HG03066 (cell line): ENCODE measurements at regions not wholly inside any gene's neighbourhood (a gene's known extent, or its start where the extent isn't known, plus 50 kb on each side); places are given as distances from the start of the nearest gene placed in this dataset.

ENCODE experiments used
- ATAC-seq: cut with Tn5 transposase; IDR thresholded peaks from one replicate; pipeline ENCODE4 v1.9.1; 2021; ENCODE audit warnings: low read depth; ENCODE audit not compliant: unreplicated experiment

DNA sequence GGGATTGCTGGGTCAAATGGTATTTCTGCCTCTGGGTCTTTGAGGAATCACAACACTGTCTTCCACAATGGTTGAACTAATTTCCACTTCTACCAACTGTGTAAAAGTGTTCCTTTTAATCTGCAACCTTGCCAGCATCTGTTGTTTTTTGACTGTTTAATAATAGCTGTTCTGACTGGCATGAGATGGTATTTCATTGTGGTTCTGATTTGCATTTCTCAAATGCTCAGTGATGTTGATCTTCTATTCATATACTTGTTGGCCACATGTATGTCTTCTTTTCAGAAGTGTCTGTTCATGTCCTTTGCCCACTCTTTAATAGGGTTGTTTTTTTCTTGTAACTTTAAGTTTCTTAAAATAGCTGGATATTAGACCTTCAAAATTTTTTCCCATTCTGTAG is 150.0 kb upstream of the FRMD6 start:
- ATAC-seq: no peak

DNA sequence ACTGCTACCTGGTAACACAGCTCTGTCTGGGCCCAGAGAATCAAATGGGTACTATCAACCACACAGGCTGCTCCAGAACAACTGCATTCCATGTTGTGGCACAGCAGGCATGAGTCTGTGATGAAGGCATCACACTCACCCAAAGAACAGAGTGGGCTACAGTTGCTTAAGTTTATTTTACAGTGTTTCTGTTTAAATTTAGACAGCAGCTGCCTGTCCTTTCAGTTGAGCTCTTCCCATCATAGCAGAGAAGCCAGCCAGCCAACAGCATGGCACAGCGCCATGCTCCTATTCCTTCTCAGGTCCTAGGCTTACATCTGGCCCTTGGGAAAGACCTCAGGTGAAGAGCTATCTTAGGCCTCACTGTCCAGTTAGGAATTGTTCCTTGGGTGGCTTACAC is 147.0 kb upstream of the FRMD6 start:
- ATAC-seq: no peak

DNA sequence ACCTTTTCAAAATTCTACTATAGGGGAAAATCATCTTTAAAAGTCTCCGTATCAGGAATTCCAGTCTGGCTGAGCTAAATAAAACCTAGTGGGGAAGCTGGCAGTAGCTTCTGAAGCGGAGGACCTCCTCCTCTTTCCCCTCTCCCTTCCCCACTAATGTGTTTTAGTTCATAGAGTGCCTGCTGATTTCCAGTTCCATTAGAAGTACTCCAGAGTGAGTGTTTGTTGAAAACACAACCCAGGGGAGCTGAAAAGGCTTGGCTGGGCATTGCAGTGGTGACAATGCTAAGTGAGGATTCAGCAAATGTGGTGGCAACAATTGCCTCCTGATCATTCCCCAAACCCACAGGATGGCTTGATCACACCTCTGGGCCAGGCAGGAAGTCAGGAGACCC is 144.2 kb upstream of the FRMD6 start:
- ATAC-seq: no peak

DNA sequence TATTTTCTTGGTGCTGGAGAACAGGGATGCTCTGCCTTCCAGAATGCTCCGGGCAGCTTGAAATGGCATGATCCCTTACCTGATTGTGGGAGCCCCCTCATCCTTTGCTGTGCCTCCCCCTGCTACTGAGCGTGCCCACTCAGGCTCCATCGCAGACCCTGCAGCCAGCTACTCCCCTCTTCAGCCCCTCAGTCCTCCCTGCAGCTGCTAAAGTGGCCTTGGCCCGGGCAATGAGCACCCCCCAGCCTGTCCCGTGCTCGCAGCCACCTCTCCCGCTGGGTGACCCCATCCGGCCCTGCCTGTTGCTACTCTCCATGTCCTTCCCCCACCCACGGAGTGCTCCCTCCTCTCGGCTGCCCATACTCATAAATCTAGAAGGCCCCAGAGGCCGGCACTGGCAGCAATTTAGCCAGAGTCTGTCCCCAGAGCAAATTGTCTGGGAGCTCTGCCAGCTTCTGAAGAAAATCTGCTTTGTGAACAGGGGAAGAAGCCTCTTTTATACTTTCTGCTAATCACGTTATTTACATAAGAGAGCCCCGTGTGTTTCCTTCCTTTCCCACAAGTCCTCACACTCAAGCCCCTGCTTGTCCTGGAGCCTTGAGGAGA is 143.7 kb upstream of the FRMD6 start:
- ATAC-seq: no peak

DNA sequence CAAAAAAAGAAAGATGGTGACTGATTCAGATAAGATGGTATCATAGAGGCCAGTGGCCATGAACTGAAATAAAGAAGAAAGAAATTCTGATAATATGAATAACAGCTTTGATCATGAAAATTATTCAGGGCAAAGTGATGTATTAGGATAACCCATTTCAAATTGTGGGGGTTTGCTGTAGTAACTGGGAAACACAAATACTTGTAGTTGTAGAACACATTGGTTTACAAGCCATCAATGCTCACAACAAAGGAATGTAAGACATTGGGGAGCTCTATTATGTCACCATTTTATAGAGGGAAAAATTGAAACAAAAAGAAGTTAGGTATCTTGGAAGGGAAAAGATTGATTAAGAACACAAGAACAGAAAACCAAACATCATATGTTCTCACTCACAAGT is 140.4 kb upstream of the FRMD6 start:
- no peak for ATAC-seq

DNA sequence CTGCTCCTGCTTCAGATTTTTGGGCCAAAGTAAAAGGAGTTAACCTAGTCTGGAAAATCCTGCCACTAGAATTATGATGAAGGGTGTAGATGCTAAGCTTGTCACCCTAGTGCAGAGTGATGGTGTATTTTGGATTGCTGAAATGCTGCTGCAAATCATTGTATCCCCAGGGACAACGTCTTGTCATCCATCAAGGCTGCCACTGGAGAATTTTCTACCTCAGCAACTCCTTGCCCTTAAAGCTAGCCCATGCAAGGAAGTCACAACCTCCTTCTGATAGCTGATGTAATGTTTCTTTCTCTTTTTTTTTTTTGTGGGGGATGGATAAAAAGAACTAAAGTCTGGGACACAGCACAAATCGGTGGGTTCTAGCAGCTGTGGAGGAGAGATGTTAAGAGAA is 139.4 kb upstream of the FRMD6 start:
- no peak for ATAC-seq

DNA sequence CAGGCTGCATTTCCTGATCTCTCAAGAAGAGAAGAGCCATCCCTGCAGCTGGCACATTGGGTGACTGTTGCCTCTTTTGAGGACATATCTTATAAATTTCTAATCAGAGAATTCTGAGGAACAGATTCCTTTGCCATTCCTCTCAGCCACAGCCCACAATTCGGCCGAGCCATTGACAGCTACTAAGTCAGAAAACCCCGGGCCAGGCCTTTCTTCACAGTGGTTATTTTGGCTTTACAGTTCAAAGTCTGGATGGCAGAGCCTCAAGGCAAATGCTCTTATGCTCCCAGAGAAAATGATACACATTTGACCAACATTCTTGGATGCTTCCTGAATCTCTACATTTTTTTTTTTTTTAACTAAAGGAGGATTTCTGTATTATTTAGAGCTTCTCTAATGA is 138.4 kb upstream of the FRMD6 start:
- ATAC-seq: no peak

DNA sequence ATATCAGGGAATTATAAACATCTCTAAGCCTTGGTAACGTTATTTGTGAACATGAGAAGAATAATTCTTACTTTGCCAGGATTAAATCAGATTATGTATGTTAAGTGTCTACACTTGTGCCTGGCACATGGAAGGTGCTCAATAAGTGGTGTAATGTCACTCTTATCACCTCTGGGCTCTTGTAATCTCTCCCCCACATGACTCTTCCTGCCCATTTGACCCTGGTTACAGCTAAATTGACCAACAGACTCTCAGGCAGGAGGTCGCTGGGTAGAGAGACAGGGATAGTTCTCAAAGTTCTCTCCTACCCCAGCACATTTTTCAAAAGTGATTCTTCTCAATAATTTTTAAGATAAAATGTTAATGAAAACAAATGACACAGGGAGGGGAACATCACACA is 137.8 kb upstream of the FRMD6 start:
- no peak for ATAC-seq

DNA sequence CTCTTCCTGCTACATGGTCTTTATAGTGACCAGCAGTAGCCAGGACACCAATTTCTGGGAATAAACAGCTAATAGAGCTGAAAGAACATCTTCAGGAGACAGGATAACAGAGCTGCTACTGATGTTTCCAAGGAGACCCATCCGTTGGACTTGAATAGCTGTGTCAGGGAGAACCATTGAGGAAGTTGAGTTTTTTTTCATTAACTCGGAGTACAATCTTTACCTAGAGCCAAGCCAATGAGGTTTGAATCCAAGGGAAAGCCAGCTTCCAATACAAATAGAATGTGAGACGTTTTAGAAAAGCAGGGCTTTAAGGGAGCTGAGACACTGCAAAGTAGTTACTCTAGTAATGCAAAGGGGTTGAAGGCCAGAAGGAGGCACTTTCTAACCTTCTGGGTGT is 136.1 kb upstream of the FRMD6 start:
- ATAC-seq: no peak

DNA sequence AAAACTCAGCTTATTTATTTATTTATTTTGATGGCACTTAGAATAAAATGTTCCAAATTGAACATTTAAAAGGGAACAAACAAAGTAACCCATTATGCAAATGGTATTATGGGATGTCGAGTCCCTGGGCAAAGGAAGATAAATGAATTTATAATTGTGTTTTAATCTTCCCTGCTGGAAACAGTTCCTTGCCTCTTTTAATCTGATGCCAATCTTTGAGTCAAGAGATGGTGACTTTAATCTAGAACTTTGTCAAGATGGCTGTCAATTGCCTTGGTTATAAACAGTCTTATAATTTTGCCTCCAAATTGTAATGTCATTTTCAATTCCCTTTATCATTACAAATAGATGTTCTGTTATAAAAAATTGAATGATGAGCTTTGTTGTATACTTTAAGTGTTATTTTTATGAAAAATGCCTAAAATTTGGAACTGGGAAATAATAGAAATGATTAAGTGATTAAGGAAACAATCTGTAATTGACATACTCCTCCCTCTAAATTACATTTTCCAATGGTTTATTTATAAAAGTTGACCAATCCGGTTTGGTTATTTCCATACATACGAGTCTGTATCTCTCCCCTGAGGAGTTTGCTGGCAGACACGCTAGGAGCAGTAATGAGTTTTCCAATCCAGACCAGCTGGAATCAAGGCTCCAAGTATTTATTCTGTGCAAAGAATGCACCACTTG is 134.9 kb upstream of the FRMD6 start:
- ATAC-seq: no peak

DNA sequence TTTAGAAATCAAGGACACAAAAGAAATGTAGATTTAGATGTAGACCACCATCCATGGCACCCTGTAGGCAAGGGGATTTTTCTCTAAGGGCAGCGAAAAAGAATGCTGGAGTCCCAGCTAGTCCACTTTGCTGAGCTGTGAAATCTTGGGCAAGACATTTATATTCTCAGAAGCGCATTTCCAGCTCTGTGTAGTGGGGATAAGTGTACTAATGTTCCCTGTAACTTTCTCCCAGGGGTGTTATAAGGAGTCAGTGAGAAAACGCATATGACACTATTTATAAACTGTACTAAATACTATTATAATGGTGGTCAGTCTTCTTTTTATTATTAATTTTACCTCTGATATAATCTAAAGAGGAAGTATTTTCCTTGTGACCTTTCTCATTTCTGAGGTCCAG is 133.4 kb upstream of the FRMD6 start:
- ATAC-seq: no peak

DNA sequence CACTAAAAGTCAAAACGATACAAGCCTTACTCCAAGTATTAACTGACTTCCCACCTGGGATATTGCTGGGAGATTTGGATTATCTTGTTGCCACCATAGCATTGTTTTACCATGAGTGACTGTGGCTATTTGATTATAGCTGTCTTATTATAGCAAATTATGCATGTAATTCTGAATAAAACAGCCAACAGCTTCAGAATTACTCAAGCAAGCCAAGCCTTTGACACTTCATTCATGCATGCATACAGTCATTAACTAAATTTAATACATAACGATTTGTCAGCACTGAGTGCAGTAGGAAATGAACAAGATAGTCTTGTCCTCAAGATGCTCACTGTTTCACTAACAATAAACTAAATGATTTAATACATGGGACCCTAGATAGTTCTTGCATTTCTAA is 133.0 kb upstream of the FRMD6 start:
- no peak for ATAC-seq

DNA sequence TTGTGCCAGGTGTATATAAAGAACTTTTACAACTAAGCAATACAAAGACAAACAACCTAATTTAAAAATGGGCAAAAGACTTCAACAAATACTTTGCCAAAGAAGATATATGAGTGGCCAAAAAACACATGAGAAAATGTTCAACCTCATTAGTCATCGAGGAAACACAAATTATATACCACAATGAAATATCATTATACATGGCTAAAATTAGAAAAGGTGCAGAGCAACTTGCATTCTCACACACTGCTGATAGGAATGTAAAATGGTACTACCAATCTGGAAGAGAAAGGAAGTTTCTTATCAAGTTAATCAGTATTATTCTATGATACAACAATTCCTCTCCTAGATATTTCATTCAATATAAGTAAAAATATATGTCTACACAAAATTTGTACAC is 131.6 kb upstream of the FRMD6 start:
- no peak for ATAC-seq

DNA sequence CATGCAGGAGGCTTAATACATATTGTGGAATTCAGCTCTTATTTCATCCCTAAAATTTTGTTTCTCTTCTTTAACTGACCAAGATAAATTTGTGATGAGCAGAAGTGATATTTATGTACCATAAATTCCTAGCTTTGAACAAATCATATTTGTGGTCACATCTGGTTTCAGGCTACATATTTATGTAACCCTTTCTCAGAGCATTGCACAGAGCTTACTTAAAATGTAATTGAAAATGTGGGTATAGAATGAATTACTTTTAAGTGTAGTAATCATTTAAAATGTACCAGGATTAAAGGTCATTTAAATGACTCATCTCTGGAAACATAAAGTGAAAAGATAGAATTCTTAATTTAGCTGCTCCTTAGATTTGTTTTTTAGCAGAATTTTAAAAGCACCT is 129.9 kb upstream of the FRMD6 start:
- no peak for ATAC-seq

DNA sequence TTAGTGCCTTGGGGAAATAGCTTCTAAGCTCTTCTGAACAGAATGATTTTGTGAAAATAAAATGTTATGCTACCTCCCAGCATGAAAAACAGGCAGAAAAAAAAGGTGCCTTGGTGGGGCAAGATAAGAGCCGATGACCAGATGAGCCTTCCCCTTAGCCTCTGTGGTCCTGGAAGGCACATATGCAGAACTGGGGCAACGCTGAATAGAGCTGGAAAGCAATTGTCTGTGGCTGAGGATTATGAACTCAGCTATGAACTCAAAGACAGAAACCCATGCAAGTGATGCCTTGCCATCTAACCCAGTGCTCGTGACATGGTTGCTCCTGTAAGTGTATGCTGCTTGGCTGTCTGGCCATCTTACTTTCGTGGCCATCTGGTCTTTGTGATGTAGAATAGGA is 128.5 kb upstream of the FRMD6 start:
- ATAC-seq: no peak

DNA sequence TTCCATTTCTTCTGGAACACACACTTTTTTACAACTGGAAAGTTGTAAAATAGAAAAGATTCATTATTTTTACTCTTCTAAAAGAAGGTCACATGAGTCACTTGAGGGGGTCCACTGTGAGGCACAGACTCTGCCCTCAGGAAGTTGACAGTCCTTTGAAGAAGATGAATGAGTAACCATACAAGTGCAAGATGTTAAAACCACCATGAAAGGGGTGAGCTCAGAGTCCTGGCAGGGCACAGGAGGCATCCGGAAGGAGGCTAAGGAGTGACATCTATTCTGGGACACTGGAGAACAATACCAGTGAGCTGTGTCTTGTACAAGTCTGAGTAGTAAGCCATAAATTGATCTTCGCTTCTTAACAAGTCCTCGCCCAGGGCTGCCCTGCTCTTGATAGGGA is 126.0 kb upstream of the FRMD6 start:
- no peak for ATAC-seq

DNA sequence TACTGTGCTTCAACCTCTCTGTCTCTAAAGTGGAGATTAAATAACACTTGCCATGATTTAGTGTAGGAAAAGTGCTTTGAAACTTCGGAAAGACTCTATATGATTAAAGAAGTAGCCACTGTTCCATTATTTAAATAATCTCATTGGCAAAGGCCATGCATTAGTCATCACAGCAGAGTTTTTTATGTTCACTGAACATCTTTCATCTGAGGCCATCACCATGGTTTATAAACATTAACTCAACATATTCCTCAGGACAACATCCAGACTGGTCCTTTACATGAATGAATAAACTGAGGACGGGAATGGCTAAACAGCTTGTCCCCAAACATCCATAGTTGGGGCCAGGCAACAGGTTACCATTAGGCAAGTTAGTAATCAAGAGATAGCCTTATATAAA is 124.6 kb upstream of the FRMD6 start:
- ATAC-seq: no peak

DNA sequence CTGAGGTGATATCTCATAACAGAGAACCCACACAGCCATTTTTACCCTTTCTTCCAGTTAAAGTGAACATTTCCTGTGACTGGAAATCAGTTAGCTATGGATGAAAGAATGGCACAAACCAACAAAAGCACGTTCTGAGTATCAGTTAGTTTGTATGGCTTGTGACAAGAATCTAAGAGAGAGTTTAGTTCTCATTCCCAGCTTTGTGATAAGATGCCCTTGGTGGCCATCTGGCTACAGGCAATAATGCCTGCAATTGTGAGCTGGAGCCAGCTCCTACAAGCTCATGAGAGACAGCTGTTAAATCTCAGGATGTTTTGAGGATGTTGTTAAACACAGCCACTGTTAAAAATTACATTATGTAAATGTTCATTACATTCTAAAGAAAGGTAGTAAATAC is 122.0 kb upstream of the FRMD6 start:
- no peak for ATAC-seq

DNA sequence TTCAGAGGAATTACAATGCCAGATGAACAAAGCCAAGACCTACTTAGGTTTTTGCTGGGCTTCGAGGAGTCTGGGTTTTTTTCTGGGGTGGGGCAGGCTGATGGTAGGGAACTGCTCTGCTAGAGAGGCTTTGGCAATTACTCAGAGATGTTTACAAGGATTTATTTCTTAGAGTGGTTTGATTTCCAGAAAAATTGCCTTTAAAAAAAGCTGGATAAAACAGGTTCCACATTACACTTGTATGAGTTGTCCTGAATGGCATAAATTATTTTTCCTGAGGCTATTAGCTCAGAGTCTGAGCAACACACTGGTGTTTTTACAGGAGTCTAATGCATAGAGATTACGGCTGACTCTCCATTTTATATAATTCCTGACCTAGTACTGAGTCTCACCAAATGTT is 118.5 kb upstream of the FRMD6 start:
- no peak for ATAC-seq

DNA sequence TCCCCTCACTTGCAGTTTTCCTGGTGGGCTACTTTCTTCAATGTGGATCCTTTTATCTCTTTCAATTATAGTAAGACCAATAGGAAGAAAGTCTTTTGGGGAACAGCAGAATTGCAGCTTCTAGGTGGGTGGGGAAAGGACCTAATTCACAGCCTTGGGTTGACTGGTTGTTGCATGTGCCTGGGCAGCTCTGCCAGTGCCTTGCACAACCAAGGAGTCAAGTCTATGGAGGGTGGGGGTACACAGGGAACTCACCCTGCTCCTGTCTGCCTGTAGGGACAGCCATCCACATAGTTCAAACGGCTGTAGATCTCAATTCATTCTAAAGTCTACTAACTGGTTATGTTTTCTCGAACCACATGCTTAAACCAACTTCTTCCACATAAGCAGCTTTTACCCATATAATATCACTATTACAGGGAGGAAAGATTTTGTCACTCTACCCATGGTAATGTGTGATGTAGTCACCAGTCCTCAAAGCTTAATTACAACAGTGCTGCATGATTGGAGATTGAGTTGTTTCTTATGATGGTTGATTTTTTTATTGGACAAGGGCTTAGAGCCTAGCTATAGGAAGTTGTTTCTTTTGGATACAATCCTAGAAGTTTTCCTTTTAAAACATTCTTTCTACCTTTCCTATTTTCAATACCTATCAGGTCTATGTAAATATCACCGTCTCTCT is 117.7 kb upstream of the FRMD6 start:
- ATAC-seq: no peak

DNA sequence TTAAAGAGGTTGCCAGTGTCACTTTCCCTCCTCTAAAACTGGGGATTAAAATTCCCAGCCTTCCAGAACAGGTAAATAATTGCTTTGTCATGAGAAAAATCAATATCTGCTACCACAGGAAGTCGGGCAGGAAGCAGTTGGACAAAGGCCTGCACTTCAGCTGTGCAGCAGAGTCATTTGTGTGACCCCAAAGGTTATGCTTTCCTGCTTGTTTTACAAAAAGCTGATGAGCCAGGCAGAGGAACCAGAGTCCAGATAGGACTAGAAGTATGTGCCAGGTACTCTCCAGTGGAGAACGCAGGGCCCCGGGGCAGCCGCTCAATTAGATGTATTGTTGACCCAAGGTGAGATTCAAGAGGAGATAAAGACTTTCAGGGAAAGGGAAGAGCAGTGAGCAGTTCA is 117.1 kb upstream of the FRMD6 start:
- ATAC-seq: no peak

DNA sequence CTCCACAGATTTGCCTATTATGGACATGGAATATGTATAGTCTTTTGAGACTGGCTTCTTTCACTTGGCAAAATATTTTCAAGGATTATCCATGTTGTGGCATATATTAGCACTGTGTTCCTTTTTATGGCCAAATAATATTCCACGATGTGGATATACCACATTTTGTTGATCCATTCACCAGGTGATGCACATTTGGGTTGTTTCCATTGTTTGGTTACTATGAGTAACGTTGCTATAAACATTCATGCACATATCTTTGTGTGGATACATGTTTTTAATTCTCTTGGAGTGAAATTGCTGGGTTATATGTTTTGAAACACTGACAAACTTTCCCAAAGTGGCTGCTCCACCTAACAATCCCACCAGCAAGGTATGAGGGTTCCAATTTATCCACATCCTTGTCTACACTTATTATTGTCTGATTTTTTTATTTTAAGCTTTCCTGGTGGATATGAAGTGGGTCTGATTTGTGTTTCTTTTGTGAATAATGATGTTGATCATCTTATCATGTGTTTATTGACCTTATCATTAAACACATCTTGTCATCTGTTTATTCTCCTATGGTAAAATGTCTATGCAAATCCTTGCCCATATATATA is 116.2 kb upstream of the FRMD6 start:
- ATAC-seq: no peak
